Stomach (tissue), 8 donors: ENCODE measurements at regions not wholly inside any gene's neighbourhood (a gene's known extent, or its start where the extent isn't known, plus 50 kb on each side); places are given as distances from the start of the nearest gene placed in this dataset.
"Not testable (repeated sequence)": the region's sequence is repeated elsewhere in the genome, so short reads cannot be mapped to it uniquely, and the experiment has no call there.

Source experiments
- DNase-seq, 2 donors: peaks; one replicate each; pipeline versions ENCODE4 v3.0.0 to v3.0.0-alpha.2; 2013 to 2019
- H3K27ac ChIP-seq, 5 donors: fragments of 200-600 bp in 4 of 5; sonication (generic) in 4 of 5; one replicate each; pipeline ENCODE4 v1.5.1; 2013 to 2019; ENCODE audit warnings: mild to moderate bottlenecking in 1 of 5, moderate library complexity in 1 of 5
- H3K27me3 ChIP-seq, 3 donors: fragments of 200-600 bp; sonication (generic); one replicate each; pipeline ENCODE4 v1.5.1; 2017 to 2019; ENCODE audit warnings: mixed run types in 1 of 3
- H3K36me3 ChIP-seq, 4 donors: fragments of 200-600 bp; sonication (generic); 1 replicate in 3 of 4; 2 replicates in 1 of 4; pipeline ENCODE4 v1.5.1; 2016 to 2019
- H3K4me1 ChIP-seq, 4 donors: fragments of 200-600 bp; sonication (generic); one replicate each; pipeline ENCODE4 v1.5.1; 2016 to 2019
- H3K4me3 ChIP-seq, 4 donors: fragments of 200-600 bp; sonication (generic) in 3 of 4; one replicate each; pipeline ENCODE4 v1.5.1; 2016 to 2019; ENCODE audit warnings: mild to moderate bottlenecking in 1 of 4
- H3K9me3 ChIP-seq, 4 donors: fragments of 200-600 bp; sonication (generic); one replicate each; pipeline ENCODE4 v1.5.1; 2016 to 2019
- CTCF ChIP-seq, 7 experiments: fragments of 450-650 bp in 4 of 7; fragments of 200-600 bp in 3 of 7; sonication (generic) in 3 of 7; IDR thresholded peaks; one replicate each; pipeline ENCODE4 v1.5.1; 2016 to 2019; ENCODE audit warnings: antibody characterized with exemption in 7 of 7, control low read depth in 2 of 7, mild to moderate bottlenecking in 1 of 7
- EP300 ChIP-seq: sonication (generic); formaldehyde crosslinking; IDR thresholded peaks from one replicate; pipeline ENCODE4 v1.6.1; 2017; ENCODE audit warnings: antibody characterized with exemption
- POLR2A ChIP-seq, 4 donors: fragments of 450-650 bp; IDR thresholded peaks; one replicate each; pipeline ENCODE4 v1.6.1; 2016; ENCODE audit warnings: antibody characterized with exemption in 4 of 4, control low read depth in 2 of 4, mild to moderate bottlenecking in 1 of 4, moderate library complexity in 1 of 4
- POLR2AphosphoS5 ChIP-seq, 3 donors: sonication (generic); formaldehyde crosslinking; IDR thresholded peaks; one replicate each; pipeline ENCODE4 v1.6.1; 2016; ENCODE audit warnings: antibody characterized with exemption in 3 of 3
- WGBS, 5 donors: extraction: QIAGEN DNeasy Blood & Tissue Kit in 3 of 5; methylation state at CpG; one replicate each; pipeline versions ENCODE4 v1.1.5 to v1.1.7; 2013 to 2018; 5-methylcytosine and 5-hydroxymethylcytosine counted together
- intact Hi-C: fragments of 100-400 bp; cut with DNase I; formaldehyde crosslinking; loops from one replicate; pipeline ENCODE4 v1.15.1; 2023; ENCODE audit warnings: low total_unique reads
- donor health status: healthy with polysubstance abuse.
- donor health status: Bipolar disorder and iron deficiency.
- donor health status: healthy.

DNA sequence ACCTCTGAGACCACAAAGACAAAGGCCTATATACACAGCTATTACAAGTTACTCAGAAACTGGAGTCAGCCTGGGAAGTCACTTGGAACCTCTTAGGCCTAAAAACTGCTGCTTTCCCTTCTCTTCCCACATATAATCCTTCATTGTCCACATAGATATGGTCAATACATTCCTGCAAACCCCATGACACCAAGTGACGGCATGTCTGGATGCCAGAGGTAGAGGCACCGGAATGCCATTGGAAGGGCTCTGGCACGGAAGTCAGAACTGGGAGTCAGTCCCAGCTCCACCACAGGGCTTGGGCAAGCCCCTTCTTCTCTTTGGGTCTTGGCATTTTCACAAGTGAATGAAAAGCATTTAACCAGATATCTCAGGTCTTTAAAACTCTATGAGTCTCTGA lies 204.7 kb downstream of the MATN1 start:
- no peak overlapping the region for H3K4me3 ChIP-seq
- H3K27me3 ChIP-seq, result peaks cover 0 to 27% (median 0%) of the 10 kb centered on the region in 3 donors
- no peaks in the 10 kb centered on the region for H3K36me3 ChIP-seq
- TF ChIP-seq POLR2A (IDR thresholded peaks at IDR 0.05) (no peak), CTCF (IDR thresholded peaks at IDR 0.05) (no peak), EP300 (no peak), POLR2AphosphoS5 (IDR thresholded peaks at IDR 0.05) (no peak)
- no peaks in the 10 kb centered on the region for H3K4me1 ChIP-seq
- no peak overlapping the region for H3K27ac ChIP-seq
- peak in 1 of 2 donors; percentile 7 for DNase-seq
- H3K9me3 ChIP-seq, result no peaks in the 10 kb centered on the region
- WGBS, 5 donors, result 76 to 92% (median 80%) methylated on average over 3 of the region's 3 CpGs
- intact Hi-C loops, result no loop called here

DNA sequence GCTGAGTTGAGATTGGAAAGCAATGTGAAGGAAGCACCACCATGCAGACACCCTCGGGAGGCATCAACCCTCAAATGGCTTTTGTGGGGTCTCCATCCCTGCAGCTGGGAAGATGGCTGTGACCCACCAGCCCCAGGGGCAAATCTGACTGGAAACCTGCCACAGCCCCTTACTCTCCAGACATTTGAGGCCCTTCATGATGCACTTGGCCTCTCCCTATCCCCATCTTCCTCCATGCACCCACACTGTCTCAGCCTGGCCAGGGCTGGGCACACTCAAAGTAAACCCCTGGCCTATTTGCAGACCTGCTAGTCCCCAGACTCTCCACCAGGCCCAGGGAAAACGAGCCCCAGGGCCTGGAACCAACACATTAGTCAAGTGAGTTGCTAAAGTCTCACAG lies 205.2 kb downstream of the MATN1 start:
- TF ChIP-seq EP300 (no peak), POLR2AphosphoS5 (IDR thresholded peaks at IDR 0.05) (no peak), CTCF (IDR thresholded peaks at IDR 0.05) (no peak), POLR2A (IDR thresholded peaks at IDR 0.05) (no peak)
- H3K4me1 ChIP-seq, result no peaks in the 10 kb centered on the region
- peak in 1 of 2 donors; percentile 10 for DNase-seq
- H3K4me3 ChIP-seq, result no peak overlapping the region
- 17 to 65% (median 47%) methylated on average over 1 to 2 of the region's 2 CpGs for WGBS, 5 donors
- no peaks in the 10 kb centered on the region for H3K36me3 ChIP-seq
- intact Hi-C loops, result no loop called here
- no peak overlapping the region for H3K27ac ChIP-seq
- H3K27me3 ChIP-seq, result peaks cover 0 to 26% (median 0%) of the 10 kb centered on the region in 3 donors
- no peaks in the 10 kb centered on the region for H3K9me3 ChIP-seq

DNA sequence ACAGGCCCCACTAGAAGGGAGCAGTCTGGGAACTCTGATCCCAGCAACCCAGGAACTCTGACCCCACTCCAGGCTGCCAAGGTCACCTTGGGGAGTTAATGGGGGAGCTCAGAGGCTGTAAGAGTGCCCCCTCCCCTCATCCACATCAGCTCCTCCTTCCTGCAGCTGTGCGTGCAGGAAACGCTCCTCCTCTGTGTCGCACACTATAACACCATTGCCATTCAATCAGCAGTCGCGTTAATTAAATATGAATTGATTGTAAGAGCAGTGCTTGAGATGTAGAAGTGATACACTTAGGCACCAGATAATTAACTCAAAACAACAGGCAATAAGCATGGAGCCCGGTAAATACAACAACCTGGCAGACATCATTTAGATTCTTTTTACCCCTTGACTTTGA lies 205.7 kb downstream of the MATN1 start:
- 69 to 79% (median 78%) methylated on average over 6 of the region's 6 CpGs for WGBS, 5 donors
- intact Hi-C loops, DNase-seq: not testable (repeated sequence)

GRCh38 chr1:30517241-30517640 lies 206.1 kb downstream of the MATN1 start:
- WGBS, 5 donors, result 60 to 86% (median 74%) methylated on average over 7 of the region's 7 CpGs
- peak in 1 of 2 donors; percentile 10 for DNase-seq

More for the DNA sequence above, 205.7 kb downstream of the MATN1 start:
- not testable (repeated sequence) for H3K36me3 ChIP-seq, H3K4me1 ChIP-seq, H3K9me3 ChIP-seq, H3K27ac ChIP-seq, H3K4me3 ChIP-seq
- peaks cover 0 to 26% (median 0%) of the 10 kb centered on the region in 3 donors for H3K27me3 ChIP-seq

GRCh38 chr1:30516485-30516858 lies 206.9 kb downstream of the MATN1 start:
- Histone ChIP-seq H3K27me3 (peaks cover 0 to 21% (median 0%) of the 10 kb centered on the region in 3 donors), H3K36me3 (no peaks in the 10 kb centered on the region), H3K4me3 (no peak overlapping the region), H3K4me1 (no peaks in the 10 kb centered on the region), H3K9me3 (no peaks in the 10 kb centered on the region), H3K27ac (no peak overlapping the region)
- TF ChIP-seq POLR2A (IDR thresholded peaks at IDR 0.05) (no peak), EP300 (no peak)
- DNase-seq, result peak in 1 of 2 donors; percentile 7
- intact Hi-C loops, result no loop called here
- WGBS, 5 donors, result 78 to 88% (median 87%) methylated on average over 4 of the region's 4 CpGs

More at GRCh38 chr1:30517241-30517640, 206.1 kb downstream of the MATN1 start:
- H3K9me3 ChIP-seq, H3K36me3 ChIP-seq, H3K27ac ChIP-seq, H3K4me3 ChIP-seq, H3K4me1 ChIP-seq, intact Hi-C loops: not testable (repeated sequence)
- H3K27me3 ChIP-seq, result peaks cover 0 to 24% (median 0%) of the 10 kb centered on the region in 3 donors

DNA sequence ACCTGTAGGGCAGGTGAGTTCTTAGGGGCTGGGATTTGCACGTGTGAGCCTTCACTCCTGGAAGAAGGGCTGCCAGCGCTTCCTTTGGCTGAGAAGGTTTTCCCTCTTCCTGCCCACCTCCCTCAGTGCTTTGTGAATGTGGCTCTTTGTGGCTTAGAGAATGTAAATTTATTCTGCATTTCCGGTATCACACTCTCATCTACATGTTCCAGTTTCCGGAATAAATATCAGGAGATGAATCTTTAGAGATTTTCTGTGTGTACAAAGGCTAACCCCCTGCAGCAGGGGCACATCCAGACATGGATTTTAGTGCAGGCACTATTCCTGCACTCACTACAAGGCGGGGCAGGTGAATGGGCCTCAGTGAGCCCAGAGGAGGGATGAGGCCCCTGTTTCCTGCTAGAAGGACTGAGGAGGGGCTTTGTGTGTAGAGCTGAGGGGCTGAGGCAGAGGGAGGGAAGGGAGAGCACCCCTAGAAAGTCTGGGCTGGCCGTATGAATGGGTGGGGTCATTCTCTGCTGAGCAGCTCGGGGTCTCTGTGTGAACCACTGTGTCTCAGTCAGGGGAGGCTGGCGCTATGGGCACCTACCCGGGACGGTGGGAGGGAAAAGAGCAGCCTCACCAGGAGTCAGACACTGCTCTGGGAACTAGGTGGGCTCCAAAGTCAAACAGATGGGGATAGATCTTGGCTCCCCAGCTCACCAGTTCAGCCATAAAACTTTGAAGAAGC lies 207.5 kb downstream of the MATN1 start:
- TF ChIP-seq POLR2AphosphoS5 (IDR thresholded peaks at IDR 0.05), result no peak
- TF ChIP-seq CTCF (IDR thresholded peaks at IDR 0.05), result no peak
- TF ChIP-seq EP300, result no peak
- TF ChIP-seq POLR2A (IDR thresholded peaks at IDR 0.05), result no peak
- Histone ChIP-seq H3K4me3 (no peak overlapping the region), H3K27ac (no peak overlapping the region), H3K36me3 (no peaks in the 10 kb centered on the region), H3K4me1 (no peaks in the 10 kb centered on the region), H3K9me3 (no peaks in the 10 kb centered on the region), H3K27me3 (peaks cover 0 to 16% (median 0%) of the 10 kb centered on the region in 3 donors)
- intact Hi-C loops, result no loop called here
- 56 to 63% (median 58%) methylated on average over 10 of the region's 10 CpGs for WGBS, 5 donors
- DNase-seq, result peak in 1 of 2 donors; percentile 4
